Suppressor macrophage treated with lipopolysaccharide for 1 hour (primary cell): ENCODE measurements at regions not wholly inside any gene's neighbourhood (a gene's known extent, or its start where the extent isn't known, plus 50 kb on each side); places are given as distances from the start of the nearest gene placed in this dataset.

ENCODE experiments used
- DNase-seq, 3 donors: peaks; one replicate each; pipeline ENCODE4 v3.0.0-alpha.2; 2020 to 2022

DNA sequence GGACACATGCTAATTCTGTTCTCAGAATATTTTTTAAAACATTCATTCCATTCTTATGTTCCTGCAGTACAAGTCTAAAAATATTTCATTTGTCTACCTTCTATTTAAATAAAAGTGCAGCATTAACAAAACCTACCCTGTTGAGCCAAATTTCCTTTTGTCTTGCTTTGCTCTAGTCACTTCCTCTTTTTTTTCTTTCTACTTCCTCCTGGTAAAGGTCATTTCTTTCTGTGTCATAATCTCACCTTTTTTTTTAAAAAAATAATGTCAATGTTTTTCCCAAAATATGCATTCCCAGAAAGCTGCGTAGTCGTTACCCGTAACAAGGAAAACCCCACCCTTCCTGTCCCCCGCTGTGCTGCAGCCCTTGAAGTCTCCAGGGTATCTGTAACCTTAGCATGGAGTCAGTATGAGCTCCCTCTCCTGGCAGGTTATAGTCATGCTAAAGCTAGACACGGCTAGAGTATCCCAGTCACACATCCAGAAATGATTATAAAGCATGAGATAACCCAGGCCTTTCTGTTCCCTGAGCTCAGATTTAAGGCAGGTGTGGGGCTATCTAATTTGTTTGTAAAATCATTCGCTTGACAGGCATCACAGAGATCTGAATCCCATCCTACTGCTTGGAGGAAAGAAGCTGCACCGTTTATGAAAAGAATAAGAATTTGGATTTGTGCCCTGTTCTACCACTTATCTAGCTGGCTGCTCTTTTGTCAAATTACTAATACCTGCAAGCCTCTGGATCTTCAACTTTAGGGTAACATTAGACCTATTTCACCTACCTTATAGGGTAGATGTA is 51.1 kb upstream of the EED start:
- DNase-seq, result peak; percentile 74 to 91 (median 77)

DNA sequence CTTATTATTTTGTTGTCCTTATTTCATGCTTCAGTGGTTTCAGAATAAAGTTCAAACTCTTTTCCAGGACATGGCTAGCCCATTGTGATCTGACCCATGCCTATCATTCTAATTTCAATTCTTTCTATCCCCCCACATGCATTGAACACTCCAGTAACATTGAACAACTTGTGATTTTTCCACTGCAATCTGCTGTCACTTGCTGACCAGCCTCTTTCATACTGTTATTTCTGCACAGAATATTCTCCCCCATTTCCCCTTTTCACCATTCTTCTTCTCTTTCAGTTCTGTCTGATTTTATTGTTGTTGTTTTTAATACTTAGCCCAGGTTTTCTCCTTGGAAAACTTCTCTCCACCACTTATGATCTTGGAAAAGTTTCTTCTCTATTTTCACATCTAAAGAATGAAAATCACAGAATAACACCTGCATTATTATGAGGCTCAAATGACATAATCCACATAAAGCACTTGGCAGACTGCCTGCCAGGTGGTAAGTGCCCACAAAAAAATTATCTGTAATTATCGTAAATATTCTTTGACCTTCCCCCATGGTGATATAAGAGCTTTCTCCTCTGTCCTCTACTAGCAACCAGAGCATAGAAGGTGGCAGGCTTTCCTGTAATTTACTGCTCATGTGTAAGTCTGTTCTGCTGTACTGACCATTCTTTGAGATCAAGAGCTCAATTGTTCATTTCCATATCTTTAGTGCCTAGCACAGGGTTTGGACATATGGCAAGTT is 51.9 kb upstream of the EED start:
- DNase-seq, result peak in 1 of 3 donors; percentile 46

DNA sequence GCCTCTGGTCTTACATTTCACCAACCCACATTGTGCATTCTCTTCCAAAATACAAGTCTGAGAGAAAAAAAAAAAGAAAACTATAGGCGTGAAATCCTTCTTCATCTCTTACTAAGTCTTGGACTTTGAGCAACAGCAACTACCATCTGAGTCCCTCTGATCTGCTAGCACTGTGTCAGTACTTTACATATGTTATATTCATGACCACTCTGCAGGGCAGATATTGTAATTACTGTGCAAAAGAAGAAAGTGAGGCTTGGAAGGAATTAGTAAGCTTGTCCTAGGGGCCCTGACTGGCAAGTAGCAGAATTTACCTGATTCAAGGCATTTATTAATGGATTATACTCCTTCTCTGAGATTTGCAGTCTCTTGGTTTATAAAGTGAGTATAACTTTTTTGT is 52.7 kb upstream of the EED start:
- no peak for DNase-seq

DNA sequence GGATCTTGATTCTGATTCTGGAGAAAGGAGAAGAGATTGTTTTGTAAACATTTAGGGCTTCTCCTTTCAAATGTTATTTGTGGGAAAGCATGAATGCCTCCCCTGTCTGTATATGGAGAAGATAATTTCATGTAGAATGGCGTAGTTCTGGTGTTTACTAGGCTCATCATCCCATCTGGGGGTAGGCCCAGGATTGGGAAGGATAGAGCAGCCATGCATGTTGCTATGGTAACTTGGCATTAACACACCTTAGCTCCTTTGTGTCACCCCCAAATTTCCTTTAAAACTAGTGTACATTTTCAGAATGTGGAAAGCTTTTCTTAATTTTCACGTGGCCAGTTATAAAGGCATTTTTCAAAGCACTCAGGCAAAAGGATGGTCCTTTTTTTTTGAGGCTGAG is 57.5 kb upstream of the EED start:
- no peak for DNase-seq

DNA sequence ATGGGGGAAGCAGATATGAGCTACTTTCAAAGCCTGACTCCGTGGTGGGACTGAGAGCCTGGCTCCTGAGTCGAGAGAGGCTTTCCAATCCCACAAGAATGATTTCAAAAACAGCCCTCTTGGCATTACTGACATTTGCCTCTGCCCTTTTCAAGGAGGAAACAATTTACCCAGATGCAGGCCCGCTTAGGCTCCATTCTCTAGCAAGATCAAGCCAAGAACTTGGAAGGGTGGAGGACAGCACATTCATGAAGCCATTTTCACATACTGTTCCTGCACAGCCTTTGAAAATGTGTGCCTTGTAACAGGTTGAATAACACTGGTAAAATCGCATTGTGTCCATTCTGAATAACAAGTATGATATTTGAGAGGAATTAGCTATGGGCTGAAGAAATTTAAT is 58.2 kb upstream of the EED start:
- DNase-seq, result no peak

DNA sequence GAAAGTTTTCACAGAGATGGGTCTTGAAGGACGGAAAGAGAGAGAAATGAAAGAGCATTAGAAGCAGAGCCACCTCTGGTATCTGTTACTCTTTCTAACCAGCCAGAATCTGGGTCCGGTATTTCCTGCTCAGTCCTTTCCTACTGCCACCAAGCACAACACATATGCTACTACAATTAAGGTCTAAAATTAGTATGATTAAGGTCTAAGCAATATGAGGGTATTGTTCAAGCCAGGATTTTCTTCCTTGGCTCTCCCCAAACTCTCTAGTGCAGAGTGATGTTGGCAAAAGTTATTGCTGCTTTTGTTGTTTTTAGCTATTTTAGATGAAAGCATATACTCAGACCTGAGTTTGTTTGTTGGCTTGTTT is 59.2 kb upstream of the EED start:
- DNase-seq, result no peak

DNA sequence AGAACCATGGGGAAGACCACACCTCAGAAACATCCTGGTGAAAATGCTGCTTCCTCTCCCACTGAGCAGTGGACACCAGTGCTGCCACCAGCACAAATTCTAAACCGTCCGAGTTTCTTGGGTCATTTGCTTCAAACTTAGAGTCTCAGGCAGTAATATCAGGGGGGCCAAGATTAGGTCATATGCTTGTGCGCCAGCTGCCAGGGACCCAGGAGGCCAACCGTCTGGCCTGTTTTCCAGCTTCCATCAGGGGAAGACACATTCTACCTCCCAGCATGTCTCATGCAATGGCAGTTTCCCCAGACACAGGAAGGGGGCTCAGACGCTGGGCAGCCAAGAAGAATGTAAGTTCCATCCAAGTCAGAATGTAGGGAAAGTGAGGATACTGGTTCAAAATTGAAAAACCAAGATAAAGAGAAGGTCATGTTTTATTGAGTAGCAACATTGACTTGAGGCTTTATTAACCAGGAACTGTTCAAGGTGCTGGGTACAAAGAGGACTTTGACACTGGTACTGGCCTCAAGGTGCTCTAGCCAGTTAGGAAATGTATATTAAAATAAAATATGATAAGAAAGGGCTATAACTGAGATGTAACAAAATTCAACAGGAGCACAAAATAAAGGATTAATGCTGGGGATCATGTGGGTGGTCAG is 59.7 kb upstream of the EED start:
- DNase-seq, result no peak

DNA sequence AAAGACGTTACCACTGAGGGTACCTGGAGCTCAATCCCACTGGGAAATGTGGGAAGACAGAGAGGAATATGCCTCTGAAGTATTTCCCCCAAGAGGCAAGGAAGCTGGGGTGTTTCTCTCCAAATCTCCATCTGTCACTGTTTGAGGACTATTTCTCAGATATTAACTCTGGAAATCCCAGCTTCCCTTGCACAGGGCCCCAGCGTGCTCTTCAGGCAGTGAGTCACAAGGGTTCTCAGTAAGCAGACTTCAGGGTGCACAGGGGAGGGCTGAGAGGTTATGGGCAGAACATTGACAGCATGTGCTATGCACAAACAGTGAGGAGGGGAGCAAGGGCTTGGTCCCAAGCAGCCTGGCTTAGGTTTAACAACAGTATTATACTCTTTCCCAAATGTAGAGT is 60.9 kb upstream of the EED start:
- DNase-seq, result peak; percentile 88 to 95 (median 89)

DNA sequence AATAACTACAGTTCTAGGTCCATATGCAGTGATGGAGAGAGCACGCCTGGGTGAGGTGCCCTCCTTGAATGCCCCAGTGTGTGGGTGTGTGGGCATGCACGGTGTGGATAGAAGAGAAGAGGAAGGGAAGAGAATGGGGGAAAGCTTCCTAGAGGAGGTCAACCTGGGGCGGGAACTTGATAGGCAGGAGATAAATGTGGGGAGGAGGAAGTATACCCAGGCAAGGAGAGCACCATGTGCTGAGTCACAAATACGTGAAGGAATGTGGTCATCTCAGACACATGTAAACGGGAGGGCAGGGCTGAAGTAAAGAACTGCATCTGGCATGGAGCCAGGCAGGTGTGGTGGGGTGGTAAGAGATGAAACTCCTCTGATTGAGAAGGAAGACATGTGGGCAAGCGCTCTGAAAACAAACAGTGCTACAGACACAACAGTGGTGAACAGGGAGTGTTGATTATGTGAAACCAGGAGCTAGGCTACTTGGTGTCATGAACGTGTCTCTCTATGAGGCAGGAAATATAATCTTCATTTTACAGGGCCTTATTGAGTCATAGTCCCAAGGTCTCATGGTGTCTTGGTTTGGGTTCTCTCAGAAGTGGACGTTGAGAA is 61.5 kb upstream of the EED start:
- DNase-seq, result peak; percentile 50 to 69 (median 53)

DNA sequence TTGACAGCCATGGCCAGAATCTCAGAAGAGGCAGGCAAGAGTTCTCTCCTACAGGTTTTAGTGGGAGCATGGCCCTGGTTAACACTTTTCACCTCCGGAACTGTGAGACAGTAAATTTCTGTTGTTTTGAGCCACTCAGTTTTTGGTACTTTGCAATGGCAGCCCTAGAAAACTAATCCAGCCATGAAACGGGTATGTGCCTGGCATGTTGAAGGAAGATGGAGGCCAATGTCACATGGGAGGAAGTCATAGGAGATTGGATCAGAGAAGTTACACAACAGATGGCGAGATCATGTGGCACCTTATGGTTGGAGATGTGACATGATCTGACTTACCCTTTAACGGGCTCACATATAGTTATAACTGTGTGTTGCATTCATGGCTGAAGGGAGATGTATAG is 63.2 kb upstream of the EED start:
- peak in 1 of 3 donors; percentile 39 for DNase-seq

DNA sequence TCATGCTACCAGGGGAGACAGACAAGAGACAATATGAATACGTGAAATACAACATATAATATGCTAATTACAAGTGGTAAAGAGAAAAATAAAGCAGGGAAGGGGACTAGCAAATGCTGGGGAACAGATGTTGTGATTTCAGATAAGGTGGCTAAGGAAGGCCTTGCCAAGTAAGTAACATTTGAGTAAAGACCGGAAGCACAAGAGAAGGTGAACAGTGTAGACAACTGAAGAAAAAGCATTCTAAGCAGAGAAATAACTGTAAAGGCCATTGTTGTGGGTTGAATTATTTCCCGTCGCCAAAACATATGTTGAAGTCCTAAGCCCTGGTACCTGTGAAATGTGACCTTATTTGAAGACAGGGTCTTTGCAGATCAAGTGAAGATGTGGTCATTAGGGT is 63.7 kb upstream of the EED start:
- DNase-seq, result no peak

DNA sequence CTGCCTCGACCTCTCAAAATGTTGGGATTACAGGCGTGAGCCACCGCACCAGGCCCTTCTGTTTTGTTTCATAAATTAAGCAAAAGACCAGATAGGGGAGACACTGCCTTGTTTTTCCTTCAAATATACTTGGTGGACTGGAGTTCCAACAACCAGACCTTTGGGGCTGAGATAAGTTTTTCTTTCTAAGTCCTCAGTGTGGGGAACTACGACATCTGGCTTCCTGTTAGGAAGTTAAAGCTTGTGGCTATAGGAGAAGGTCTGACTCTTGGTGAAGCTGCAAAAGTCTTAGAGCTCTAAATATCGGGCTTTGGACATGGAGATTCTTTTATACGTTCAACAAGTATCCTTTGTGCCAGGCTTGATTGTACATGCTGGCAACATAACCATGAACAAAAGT is 64.1 kb upstream of the EED start:
- peak; percentile 49 to 60 (median 50) for DNase-seq

DNA sequence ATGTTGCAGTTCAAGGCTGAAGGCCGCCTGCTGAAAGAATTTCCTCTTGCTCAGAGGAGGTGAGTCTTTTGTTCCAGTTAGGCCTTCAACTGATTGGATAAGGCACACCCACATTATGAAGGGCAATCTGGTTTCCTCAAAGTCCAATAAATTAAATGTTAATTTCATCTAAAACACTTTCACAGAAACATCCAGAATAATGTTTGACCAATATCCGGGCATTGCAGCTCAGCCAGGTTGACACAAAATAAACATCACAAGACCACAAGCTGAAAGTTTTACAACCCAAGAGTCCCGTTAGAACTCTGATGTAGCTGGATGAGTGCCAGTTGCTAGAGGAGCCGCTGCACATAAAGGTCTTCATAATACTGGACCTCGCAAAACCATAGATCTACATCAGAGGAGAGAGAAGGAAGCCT is 64.9 kb upstream of the EED start:
- DNase-seq, result no peak

DNA sequence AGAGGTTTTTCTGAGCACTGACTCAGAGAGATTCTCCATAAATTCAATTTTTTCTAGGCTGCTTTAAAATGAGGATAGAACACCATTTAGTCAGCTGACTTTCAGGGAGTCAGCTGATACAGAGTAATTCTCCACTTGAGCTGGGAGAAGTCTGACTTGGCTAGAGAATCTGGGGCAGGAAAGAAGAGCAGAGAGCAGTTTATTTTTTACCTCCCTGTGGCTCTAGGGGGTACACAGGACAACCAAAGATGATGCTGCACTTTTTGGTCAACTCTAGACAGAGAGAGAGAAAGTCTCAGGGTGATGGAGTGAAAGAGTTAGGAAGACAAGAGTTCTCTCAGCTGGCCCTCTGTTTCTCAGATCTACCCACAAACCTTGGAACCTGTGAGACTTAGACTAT is 67.3 kb upstream of the EED start:
- peak in 2 of 3 donors; percentile 68 to 77 for DNase-seq

DNA sequence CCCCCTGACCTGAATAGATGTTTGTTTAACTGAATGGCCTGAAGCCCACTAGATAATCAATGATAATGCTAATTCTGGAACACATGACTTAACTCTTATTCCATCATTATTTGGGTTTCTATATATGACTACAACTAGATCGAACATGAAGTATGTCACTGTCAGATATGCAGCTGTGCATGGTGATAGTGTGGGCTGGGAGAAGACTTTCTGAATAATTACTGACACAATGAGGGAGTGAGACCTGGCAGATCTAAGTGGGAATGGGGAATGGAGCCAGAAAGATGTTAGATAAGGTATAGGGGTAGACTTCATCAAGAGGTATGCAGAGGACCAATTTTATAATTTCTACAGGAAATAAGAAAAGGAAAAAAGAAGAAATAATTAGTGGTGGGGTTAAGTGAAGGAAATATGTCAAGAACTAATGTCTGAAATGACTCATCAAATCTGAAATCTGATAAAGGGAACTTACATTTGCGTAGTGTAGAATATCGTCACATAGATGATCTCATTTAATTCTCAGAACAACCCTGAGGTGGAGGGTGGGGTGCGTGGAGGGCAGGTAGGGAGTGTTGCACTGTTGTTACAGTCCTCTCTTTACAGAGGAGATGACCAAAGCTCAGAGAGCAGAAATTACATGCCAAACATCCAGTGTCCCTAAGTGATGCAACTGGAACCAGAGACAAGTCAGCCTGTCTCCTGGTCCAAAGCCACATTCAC is 68.2 kb upstream of the EED start:
- peak; percentile 64 to 92 (median 86) for DNase-seq

DNA sequence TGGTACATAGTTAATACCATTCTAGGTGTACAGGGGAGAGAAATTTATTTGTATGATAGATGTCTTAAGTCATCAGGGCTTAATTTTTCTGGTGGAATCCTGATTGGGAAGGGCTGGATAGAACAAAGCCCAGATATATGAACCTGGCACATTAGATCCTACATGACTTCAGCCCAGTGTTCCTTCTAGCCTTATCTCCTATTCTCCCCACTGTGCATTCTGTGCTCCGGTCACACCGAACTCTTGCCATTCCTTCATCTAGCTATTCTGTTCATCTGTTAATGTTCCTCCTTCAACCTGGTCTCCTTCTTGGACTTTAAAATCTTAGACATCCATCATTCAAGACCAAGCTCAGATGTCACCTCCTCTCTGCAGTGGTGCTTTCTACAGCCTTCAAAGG is 68.9 kb upstream of the EED start:
- DNase-seq, result no peak

DNA sequence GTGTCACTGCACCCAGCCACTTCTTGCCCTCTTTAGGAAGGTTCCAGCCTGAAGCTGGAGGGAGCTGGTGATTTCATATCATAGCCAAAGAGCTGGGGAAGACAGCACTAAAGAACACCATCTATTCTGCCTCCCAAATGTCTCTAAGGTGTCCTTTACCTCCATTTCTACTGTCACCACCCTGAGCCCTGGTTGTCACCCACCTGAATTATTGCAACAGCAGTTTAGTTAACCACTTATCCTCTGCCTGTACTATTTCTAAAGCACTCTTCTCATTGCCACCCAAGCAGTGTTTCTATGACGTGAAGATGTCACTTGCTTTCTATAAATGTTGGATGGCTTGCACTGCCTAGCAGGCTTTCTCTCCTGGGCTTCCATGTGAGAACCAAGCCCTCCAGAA is 69.4 kb upstream of the EED start:
- no peak for DNase-seq

DNA sequence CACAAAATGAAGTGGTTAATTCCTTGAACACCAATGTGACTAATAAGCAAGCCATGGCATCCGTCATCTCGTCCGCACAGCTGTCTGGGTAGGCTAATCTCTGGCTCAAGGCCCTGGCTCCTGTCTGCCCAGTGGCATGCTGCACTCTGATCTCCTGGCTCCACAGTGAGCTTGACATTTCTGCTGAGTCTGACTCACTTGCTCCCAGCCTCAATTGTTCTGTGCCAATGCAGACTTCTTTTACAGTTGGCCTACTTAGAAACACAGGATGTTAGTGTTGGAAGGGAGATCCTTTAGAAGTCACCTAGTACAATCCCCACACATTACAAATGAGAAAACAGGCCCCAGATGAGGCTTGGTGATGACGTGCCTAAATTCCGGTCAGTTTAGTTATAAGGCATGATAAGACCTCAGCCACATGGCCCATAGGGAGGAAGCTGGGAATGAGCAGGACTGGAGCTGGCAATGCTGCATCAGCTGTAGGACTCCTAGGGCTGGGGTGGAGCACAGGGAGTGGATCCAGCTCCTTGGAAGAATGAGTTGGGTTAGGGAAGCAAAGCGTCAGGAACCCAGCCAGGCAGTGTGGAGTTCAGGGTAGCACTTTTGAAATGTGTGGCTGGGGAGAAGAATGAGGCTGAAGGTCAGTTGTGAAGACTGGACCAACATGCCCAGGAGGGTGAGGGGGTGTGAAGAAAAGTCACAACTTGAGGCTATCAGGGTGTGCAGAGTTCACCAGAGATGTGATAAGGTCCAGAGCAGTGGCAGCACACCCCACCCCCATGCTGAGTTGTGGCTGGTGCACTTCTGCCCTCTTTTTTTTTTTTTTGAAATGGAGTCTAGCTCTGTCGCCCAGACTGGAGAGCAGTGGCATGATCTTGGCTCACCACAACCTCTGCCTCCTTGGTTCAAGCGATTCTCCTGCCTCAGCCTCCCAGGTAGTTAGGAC is 70.2 kb upstream of the EED start:
- no peak for DNase-seq

DNA sequence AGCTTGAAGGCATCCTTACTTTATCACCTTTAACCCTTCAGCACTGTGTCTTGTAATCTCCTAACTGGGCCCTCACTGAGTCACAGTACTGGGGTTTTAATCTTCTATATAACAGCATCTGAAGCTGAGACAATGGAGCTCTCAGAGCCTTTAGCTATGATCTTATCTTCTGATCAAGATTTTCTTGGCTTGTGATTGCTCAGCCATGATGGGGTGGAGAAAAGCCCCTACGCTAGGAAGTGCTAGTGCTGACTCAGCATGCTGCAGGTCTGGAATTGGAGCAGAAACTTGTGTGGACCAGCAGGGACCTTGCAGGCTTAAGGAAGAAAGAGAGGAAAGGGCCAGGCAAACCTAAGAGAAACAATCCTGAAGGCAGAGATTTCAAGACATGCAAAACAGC is 71.7 kb upstream of the EED start:
- peak in 2 of 3 donors; percentile 48 for DNase-seq

DNA sequence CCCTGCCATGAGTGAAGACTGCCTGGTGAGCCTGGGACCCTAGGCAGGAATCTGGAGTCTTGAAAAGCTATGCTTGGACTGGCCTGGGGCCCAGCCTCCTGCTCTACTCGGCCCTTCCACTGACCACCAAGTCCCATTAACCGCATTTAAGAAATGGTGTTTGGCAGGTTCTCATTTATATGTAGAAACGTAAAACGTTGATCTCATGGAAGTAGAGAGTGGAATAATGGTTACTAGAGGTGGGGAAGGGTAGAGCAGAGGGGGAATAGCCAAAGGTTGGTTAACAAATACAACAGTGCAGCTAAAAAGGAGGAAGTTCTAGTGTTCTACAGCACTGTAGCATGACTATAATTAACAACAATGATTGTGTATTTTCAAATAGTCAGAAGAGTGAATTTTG is 72.9 kb upstream of the EED start:
- DNase-seq, result no peak

DNA sequence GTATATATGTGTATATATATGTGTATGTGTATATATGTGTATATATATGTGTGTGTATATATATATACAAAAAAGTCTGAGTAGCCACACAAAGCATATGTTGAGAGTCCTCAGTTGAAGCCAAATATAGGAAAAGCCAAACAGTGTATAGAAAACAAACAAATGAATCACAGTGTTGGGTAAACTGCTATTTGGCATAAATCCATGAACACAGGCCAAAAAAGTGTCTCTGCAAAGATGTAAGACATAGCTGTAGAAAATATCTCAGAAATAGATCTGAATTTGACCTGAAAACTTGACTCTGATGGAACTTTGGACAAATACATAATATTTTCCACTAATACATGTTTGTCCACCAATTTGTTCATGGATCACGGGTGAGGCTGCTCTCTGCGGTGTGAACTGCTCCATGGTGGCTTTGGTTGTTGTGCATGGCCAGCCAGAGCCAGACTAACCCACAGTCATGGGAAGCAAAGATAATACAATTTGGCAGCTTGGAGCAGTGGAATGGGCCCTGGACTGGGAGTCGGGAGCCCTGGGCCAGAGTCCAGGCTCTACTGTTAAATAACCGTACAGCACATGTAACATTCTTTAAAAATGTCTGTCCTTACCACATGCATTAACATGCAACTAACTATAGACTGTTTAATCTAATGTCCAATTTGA is 76.9 kb upstream of the EED start:
- no peak for DNase-seq
